DMS153 treated with DMSO at 0.1 percent for 48 hours (cell line): ENCODE measurements at regions not wholly inside any gene's neighbourhood (a gene's known extent, or its start where the extent isn't known, plus 50 kb on each side); places are given as distances from the start of the nearest gene placed in this dataset.

ENCODE experiments used
- DNase-seq: peaks from one replicate; lab custom pipeline; 2025; ENCODE audit not compliant: unreplicated experiment; lab: John Stamatoyannopoulos, UW

GRCh38 chr1:55276671-55277376 is 61.7 kb upstream of the USP24 start:
- DNase-seq, result no peak

- DNase-seq, result no peak
Measured at GRCh38 chr1:55275941-55276341, 60.8 kb upstream of the USP24 start.

- DNase-seq, result no peak
Measured at GRCh38 chr1:55275151-55275748, 60.1 kb upstream of the USP24 start.

GRCh38 chr1:55272994-55273393 is 57.8 kb upstream of the USP24 start:
- DNase-seq, result no peak
